Embryonic facial prominence (tissue), 1 donor: ENCODE measurements at regions not wholly inside any gene's neighbourhood (a gene's known extent, or its start where the extent isn't known, plus 50 kb on each side); places are given as distances from the start of the nearest gene placed in this dataset.

Source experiments
- DNase-seq: peaks from one replicate; pipeline ENCODE4 v3.0.0-alpha.2; 2016; ENCODE audit errors: extremely low spot score

- DNase-seq, result no peak
These were observed 53.3 kb upstream of the SLC6A11 start for GRCh38 chr3:10762611-10763247.

DNA sequence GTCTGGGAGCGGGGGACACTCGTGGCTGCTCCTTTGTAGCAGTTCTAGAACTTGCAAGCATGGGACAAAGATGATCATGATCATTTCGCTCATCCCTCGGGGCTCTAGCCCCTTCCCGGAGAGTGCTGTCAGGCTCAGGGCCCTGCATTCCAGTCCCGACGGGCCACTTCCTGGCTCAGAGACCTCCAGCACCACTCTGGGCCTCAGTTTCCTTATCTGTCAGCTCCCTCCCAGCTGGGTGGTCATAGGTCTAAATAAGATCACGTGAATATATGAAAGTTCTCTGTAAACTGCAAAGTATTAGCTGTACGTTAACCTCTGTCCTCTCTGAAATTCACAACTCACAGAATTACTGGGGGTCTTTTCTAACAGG is 52.8 kb upstream of the SLC6A11 start:
- DNase-seq, result no peak

DNA sequence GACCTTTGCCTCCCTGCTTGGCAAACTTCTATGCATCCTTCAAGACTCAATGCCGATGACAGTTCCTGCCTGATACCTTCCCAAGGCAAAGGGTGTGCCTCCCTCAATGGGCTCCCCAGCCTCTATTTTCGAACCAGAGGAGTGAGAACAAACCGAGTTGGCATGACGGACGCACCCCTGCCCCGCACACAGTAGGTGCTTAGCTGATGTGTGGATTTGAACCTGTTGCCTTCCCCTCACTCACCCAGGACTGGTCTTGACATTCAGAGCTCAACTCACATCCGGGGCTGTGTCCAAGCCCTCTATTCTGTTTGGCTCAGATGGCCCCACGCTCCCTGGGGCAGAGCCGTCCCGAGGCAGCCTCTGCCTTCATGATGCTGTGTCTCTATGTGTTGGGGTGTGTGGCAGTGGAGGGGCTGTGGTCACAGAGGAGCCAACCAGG is 52.2 kb upstream of the SLC6A11 start:
- no peak for DNase-seq

DNA sequence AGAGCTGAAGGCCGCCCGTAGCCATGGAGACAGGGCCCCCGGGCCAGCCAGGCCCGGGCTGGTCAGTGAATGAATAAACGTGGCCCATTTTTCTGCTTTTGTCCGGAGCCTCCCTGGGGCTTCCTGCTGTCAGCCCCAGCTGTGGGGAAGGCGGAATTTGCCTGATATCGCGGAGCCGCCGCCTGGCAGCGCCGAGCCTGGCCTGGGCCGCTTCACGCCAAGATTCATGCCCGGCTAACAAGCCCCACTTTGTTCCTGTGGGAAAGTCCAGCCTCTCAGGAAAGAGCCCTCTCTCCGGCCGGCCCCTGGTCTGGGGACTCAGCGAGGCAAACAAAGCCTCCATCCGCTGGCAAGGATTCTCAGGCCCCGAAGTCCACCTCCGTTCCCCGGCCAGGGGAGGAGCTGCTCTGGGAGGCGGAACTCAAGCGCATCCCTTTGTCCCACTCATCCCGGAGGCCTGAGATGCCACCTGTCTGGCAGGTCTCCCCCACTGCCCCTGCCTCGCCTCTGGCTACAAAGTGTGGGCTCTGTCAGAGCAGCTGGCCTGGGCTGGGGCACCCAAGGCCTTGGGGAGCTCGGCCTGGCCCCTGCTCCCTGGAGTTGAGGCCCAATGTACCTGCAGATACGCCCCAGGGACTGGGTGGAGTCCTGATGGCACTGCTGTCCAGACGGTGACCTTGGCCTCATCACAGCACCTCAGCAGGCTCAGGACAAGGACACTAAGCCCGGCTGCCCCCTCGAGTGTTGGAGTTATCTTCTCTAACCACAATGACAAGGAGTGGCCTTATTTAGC is 51.6 kb upstream of the SLC6A11 start:
- DNase-seq, result no peak

- no peak for DNase-seq
These were observed 49.9 kb upstream of the SLC6A11 start for GRCh38 chr3:10766049-10766705.
